MM.1S (cell line): ENCODE measurements at regions not wholly inside any gene's neighbourhood (a gene's known extent, or its start where the extent isn't known, plus 50 kb on each side); places are given as distances from the start of the nearest gene placed in this dataset.

Experiments used
- EZH2phosphoT487 ChIP-seq: fragments of 300-600 bp; sonication (generic); IDR thresholded peaks from 2 replicates; pipeline ENCODE4 v1.6.1; 2018; ENCODE audit warnings: antibody characterized with exemption, low read length
- TF ChIP-seq, protein P1 (sequence below): fragments of 300-600 bp; sonication (generic); IDR thresholded peaks from 2 replicates; pipeline ENCODE4 v1.5.1; 2016; ENCODE audit warnings: antibody characterized with exemption, low read length, mixed read lengths

GRCh38 chr13:104962411-104962810, 1573.1 kb downstream of the EFNB2 start:
- TF ChIP-seq, protein P1, sequence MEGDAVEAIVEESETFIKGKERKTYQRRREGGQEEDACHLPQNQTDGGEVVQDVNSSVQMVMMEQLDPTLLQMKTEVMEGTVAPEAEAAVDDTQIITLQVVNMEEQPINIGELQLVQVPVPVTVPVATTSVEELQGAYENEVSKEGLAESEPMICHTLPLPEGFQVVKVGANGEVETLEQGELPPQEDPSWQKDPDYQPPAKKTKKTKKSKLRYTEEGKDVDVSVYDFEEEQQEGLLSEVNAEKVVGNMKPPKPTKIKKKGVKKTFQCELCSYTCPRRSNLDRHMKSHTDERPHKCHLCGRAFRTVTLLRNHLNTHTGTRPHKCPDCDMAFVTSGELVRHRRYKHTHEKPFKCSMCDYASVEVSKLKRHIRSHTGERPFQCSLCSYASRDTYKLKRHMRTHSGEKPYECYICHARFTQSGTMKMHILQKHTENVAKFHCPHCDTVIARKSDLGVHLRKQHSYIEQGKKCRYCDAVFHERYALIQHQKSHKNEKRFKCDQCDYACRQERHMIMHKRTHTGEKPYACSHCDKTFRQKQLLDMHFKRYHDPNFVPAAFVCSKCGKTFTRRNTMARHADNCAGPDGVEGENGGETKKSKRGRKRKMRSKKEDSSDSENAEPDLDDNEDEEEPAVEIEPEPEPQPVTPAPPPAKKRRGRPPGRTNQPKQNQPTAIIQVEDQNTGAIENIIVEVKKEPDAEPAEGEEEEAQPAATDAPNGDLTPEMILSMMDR = no peak
- no peak for TF ChIP-seq EZH2phosphoT487
